Mononuclear cell (primary cell): ENCODE measurements at regions not wholly inside any gene's neighbourhood (a gene's known extent, or its start where the extent isn't known, plus 50 kb on each side); places are given as distances from the start of the nearest gene placed in this dataset.

Experiments used
- H3K27me3 ChIP-seq: 2 replicates; pipeline ENCODE4 v1.6.0; 2011; ENCODE audit warnings: low read length, control low read depth; ENCODE audit not compliant: insufficient read depth
- H3K4me1 ChIP-seq: 2 replicates; pipeline ENCODE4 v1.5.1; 2011; ENCODE audit warnings: mild to moderate bottlenecking, low read length, control low read depth; ENCODE audit not compliant: insufficient read depth
- H3K4me3 ChIP-seq: 2 replicates; pipeline ENCODE4 v1.5.1; 2011; ENCODE audit warnings: mild to moderate bottlenecking, low read length, moderate library complexity
- H3K9me3 ChIP-seq: 2 replicates; pipeline ENCODE4 v1.5.1; 2011; ENCODE audit warnings: low read depth, mild to moderate bottlenecking, control low read depth, low read length

GRCh38 chr2:8159211-8159965 lies 522.5 kb upstream of the ID2 start:
- no peaks in the 10 kb centered on the region for H3K27me3 ChIP-seq
- H3K4me1 ChIP-seq = peaks cover 12% of the 10 kb centered on the region
- no peak overlapping the region for H3K4me3 ChIP-seq
- no peaks in the 10 kb centered on the region for H3K9me3 ChIP-seq

GRCh38 chr2:8159966-8160603 lies 521.8 kb upstream of the ID2 start:
- Histone ChIP-seq H3K4me1 (peaks cover 12% of the 10 kb centered on the region), H3K4me3 (no peak overlapping the region), H3K9me3 (no peaks in the 10 kb centered on the region), H3K27me3 (no peaks in the 10 kb centered on the region)

GRCh38 chr2:8160959-8161358 lies 520.9 kb upstream of the ID2 start:
- no peak overlapping the region for H3K4me3 ChIP-seq
- H3K4me1 ChIP-seq = peaks cover 12% of the 10 kb centered on the region
- H3K9me3 ChIP-seq = no peaks in the 10 kb centered on the region
- no peaks in the 10 kb centered on the region for H3K27me3 ChIP-seq

- no peak overlapping the region for H3K4me3 ChIP-seq
- H3K4me1 ChIP-seq = peaks cover 12% of the 10 kb centered on the region
- H3K27me3 ChIP-seq = no peaks in the 10 kb centered on the region
- H3K9me3 ChIP-seq = no peaks in the 10 kb centered on the region
These were observed 519.3 kb upstream of the ID2 start for GRCh38 chr2:8162552-8162951.

- Histone ChIP-seq H3K27me3 (no peaks in the 10 kb centered on the region), H3K4me1 (peaks cover 5% of the 10 kb centered on the region), H3K4me3 (no peak overlapping the region), H3K9me3 (no peaks in the 10 kb centered on the region)
These were observed 516.3 kb upstream of the ID2 start for GRCh38 chr2:8165550-8165949.

GRCh38 chr2:8168022-8168717 lies 513.7 kb upstream of the ID2 start:
- no peak overlapping the region for H3K4me3 ChIP-seq
- no peaks in the 10 kb centered on the region for H3K9me3 ChIP-seq
- no peaks in the 10 kb centered on the region for H3K27me3 ChIP-seq
- H3K4me1 ChIP-seq = no peaks in the 10 kb centered on the region

GRCh38 chr2:8168876-8169424 lies 512.9 kb upstream of the ID2 start:
- H3K9me3 ChIP-seq = no peaks in the 10 kb centered on the region
- no peak overlapping the region for H3K4me3 ChIP-seq
- H3K27me3 ChIP-seq = no peaks in the 10 kb centered on the region

GRCh38 chr2:8169443-8169842 lies 512.4 kb upstream of the ID2 start:
- no peaks in the 10 kb centered on the region for H3K9me3 ChIP-seq
- H3K27me3 ChIP-seq = no peaks in the 10 kb centered on the region
- H3K4me1 ChIP-seq = peaks cover 4% of the 10 kb centered on the region
- no peak overlapping the region for H3K4me3 ChIP-seq

More at GRCh38 chr2:8168876-8169424, 512.9 kb upstream of the ID2 start:
- H3K4me1 ChIP-seq = no peaks in the 10 kb centered on the region

- no peaks in the 10 kb centered on the region for H3K27me3 ChIP-seq
- no peak overlapping the region for H3K4me3 ChIP-seq
- H3K9me3 ChIP-seq = no peaks in the 10 kb centered on the region
- peaks cover 9% of the 10 kb centered on the region for H3K4me1 ChIP-seq
These were observed 511.1 kb upstream of the ID2 start for GRCh38 chr2:8170552-8171327.

GRCh38 chr2:8171608-8172007 lies 510.2 kb upstream of the ID2 start:
- Histone ChIP-seq H3K4me1 (peaks cover 9% of the 10 kb centered on the region), H3K4me3 (no peak overlapping the region), H3K9me3 (no peaks in the 10 kb centered on the region), H3K27me3 (no peaks in the 10 kb centered on the region)

GRCh38 chr2:8172661-8173060 lies 509.2 kb upstream of the ID2 start:
- Histone ChIP-seq H3K9me3 (no peaks in the 10 kb centered on the region), H3K27me3 (no peaks in the 10 kb centered on the region), H3K4me1 (peaks cover 9% of the 10 kb centered on the region), H3K4me3 (no peak overlapping the region)

- Histone ChIP-seq H3K27me3 (no peaks in the 10 kb centered on the region), H3K4me1 (peaks cover 18% of the 10 kb centered on the region)
These were observed 507.1 kb upstream of the ID2 start for GRCh38 chr2:8174641-8175257.

GRCh38 chr2:8176887-8177286 lies 505.0 kb upstream of the ID2 start:
- Histone ChIP-seq H3K4me3 (no peak overlapping the region), H3K27me3 (no peaks in the 10 kb centered on the region), H3K4me1 (peaks cover 18% of the 10 kb centered on the region), H3K9me3 (no peaks in the 10 kb centered on the region)

More at GRCh38 chr2:8174641-8175257, 507.1 kb upstream of the ID2 start:
- Histone ChIP-seq H3K4me3 (no peak overlapping the region), H3K9me3 (no peaks in the 10 kb centered on the region)

- Histone ChIP-seq H3K4me3 (no peak overlapping the region), H3K9me3 (no peaks in the 10 kb centered on the region), H3K4me1 (peaks cover 18% of the 10 kb centered on the region), H3K27me3 (no peaks in the 10 kb centered on the region)
These were observed 504.3 kb upstream of the ID2 start for GRCh38 chr2:8177566-8177965.
